ENCODE measurements at regions not wholly inside any gene's neighbourhood (a gene's known extent, or its start where the extent isn't known, plus 50 kb on each side); places are given as distances from the start of the nearest gene placed in this dataset.
"Not testable (repeated sequence)": the region's sequence is repeated elsewhere in the genome, so short reads cannot be mapped to it uniquely, and the experiment has no call there.

DNA sequence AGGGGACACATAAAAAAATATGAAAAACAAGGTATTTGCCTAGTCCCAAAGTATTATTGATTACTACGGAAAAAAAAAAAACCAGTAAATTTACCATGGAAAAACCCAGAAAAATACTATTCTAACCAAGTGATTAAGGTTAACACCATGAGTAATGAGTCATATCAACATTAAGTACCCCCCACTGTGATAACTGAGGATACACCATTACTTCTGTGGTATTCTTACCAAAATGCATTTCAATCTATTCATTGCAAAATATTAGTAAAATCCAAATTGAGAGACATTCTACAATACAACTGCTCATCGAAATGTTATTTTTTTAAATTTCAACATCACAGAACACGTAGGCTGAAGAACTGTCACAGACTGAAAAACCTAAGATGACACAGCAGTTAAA lies 669.8 kb downstream of the ZEB2 start:
- no peak for DNase-seq (ENCODE audit: low spot score)

DNA sequence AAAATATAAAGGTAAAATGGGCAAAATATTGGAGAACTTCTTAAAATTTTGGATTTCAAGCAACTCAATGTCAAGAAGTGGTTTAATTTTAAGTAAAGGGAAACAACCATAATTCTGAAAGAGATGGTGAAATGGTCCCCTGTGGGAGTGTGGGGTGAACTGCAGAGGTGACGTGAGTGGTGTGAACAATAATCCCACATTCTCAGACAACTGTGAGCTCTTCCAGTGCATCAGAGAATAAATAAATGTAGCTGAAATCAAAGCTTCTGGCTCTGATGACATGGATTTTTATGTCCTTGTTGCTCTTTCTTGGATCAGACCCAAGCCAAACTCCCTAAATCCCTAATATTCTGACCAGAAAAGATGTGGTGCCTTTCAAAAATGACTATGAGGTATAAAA lies 672.7 kb downstream of the ZEB2 start:
- DNase-seq (ENCODE audit: low spot score): no peak

DNA sequence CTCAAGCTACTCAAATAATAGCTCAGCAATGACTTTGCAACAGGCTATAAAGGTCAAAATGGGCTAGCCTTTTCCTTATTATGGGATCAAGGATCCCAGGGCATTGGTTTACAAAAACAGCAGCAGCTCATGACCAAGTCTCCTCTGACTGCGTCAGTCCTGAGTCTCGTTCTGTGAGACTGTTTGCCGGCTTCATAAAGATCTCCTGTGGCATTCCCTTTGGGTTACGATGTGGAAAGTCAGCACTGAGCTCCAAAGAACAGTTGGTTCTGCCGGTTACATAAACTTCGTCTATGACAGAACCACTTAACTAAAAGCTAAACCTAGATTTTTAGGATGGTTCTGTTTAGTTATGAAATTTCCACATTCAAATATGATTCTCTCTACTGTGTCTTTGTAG lies 674.9 kb downstream of the ZEB2 start:
- DNase-seq (ENCODE audit: low spot score): no peak

DNA sequence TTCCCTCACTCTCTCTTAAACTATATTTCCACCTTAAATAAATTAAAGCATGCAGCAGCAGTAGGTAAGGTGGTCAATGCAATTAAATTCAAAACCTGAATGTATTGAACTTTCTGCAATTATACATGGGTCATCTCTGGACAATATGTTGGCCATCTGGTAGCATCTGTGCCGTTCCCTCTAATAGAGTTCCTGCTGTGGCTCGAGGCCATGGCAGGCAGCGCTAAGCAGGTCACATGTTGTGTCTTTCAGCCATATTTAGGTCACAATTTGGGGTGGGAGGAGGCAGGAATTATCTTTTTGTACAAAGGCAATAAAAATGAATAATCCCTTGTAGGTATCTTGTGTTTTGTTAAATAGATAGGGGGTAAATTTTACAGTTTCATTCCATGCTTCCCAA lies 676.2 kb downstream of the ZEB2 start:
- no peak for DNase-seq (ENCODE audit: low spot score)

DNA sequence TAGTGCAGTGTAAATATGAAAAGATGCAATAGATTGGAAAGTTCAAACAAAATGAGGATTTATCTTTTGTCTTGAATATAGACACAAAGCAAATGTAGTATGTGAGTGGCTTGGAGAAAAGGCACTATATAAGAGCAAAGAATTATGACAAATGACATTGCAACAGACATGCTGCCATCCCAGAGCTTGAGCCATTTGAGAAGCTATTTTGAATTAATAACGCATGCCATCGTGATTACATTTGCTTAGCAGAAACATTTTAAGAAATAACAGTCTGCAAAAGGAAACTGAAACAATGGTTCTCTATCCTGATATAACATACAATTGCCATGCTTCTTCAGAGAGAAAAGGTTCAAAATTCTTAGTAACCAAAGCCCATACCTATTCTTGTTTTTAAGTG lies 677.1 kb downstream of the ZEB2 start:
- DNase-seq (ENCODE audit: low spot score): no peak

DNA sequence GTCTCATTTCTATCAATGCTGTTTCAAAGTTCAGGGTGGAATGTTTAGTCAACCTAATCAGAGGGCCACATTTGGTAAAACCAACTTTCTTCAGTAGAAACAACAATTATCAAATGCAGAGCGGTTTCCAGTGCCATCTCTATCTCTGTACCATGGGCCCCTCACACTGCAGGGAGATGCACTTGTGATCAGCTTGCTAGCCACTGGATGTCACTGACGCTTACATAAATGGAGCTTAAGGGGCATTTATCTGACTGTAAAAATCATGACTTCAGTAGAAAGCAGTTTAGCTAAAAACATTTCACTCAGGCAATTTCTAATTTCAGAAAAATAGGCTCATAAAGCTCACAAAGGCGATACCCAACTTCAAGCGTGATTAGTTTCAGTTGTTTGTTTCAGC lies 678.0 kb downstream of the ZEB2 start:
- peak; percentile 35 for DNase-seq (ENCODE audit: low spot score)

DNA sequence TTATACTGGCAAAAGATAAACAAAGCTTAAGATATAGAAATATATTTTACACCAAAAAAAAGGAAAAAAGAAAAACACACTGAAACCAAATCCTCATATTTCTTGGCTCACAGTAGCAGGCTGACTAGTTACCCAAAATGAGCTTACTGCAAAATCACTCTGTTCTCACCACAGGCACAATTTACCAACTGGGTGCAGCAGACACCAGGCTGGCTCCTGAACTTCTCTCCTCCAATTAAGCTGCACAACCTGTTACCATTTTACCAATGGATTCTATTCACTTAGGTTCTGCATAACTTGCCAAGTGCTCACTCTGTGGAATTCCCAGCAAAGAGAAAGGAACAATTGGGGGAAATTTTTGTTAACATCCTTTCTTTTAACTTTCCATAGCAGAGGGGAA lies 679.3 kb downstream of the ZEB2 start:
- no peak for DNase-seq (ENCODE audit: low spot score)

DNA sequence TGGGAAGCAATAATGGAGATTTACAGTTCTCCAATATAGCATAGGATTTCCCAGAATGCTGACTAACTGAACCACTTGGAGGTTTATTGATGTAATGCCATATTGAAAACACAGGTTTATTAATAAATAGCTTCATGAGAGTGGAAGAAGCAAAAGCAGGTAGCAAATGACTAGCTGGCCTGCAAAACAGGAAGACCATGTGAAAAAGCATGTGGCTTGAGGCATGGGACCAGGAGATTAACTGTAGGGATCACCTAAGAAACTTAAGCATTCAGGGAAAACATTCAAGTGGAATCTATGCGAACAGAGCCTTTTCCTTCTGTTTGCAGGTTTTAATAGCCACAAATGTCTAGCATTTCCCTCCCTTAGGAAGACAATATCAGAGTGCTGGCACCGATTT lies 679.7 kb downstream of the ZEB2 start:
- no peak for DNase-seq (ENCODE audit: low spot score)

DNA sequence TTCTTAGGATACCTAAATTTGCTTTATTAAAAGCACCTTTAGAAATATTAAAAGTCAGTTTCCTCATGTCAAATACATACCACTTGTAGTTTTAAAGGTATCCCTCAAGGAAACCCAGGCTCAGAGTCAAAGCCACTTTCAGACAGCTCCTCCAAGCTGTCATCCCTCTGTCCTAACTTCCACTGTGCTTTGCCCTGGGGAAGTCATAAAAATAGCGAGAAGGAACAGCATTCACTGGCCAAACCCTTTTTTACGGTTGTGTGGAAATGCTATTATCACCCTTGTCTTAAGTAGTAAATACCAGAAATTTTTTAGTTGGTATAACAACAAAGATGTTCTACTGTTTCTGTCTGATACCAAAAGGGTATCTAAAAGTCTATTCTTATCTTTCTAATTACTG lies 680.5 kb downstream of the ZEB2 start:
- DNase-seq (ENCODE audit: low spot score): no peak

DNA sequence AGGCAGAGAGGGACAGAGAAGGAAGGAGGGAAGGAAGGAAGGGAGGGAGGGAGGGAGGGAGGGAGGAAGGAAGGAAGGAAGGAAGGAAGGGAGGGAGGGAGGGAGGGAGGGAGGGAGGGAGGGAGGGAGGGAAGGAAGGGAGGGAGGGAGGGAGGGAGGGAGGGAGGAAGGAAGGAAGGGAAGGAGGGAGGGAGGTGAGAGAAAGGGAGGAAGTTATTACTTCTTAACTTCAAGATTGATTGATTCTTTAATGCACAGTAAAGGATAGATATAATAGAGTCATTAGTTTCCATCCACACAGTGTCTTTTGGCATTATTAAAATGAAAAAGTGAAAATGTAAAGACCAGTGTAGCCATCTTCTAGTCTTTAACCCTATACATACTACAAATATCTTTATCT lies 682.9 kb downstream of the ZEB2 start:
- DNase-seq (ENCODE audit: low spot score): not testable (repeated sequence)

DNA sequence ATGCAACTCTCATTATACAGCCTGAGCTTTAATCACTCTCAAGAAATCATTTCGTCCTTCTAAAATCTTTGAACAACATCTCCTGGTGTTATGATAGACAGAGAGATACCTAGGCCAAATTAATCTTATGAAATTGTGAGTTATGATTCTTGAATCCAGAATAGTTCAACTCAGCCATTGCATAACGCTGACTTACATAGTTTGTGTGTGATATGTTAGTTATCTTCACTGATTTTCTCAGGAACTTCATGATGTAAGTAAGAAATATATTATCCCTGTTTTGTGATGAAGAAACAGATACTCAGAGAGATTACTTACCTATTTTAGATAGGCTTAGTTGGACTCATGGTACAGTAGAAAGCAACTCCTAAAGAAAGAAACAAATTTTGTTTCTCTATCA lies 684.4 kb downstream of the ZEB2 start:
- DNase-seq (ENCODE audit: low spot score): no peak

DNA sequence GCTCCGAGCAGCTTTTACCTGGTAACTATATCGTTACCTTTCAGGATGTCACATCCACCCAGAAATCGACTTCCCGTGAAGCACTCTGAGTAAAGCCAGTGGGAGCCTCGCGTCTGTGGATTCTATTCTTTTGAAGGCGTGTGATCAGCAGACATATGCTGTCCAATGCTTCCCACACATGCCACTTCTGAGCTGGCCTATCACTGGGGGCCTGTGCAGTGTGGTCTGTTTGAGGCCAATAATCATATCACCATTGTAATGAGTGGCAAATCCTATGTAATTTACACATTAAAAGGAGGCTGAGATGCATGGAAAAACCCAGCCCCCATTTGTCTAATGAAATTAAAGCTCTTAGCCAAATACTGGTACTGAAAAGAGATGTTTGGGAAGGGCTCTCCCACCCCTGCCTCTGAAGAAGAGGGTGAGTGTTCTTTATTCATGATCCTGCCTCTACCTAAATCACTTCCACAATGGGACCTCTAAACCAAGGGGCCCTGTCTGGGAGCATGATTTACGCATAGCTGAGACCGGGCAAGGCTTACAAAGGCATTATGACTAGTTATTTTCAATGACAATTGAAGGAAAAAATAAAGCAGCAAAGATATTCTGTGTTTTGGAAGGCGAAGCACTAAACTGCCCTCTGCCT lies 686.8 kb downstream of the ZEB2 start:
- no peak for DNase-seq (ENCODE audit: low spot score)

DNA sequence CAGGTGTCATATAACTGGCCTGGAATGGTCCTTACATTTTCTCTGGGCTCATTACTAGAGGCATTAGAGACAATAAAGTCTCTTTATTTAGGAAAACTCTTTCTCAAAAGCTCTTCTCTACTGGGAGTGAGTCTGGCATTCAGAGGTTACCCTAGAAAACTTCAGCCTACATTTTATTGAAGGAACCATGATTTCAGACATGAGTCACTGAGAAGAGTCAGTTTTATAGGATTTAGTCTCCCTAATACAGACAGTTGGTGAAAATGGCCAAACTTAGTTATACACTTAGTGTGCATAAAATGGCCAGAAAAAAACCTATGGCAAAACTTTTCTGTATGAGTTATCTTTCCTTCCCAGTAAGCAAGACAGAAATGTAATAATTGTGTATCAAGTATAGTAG lies 689.4 kb downstream of the ZEB2 start:
- DNase-seq (ENCODE audit: low spot score): no peak

DNA sequence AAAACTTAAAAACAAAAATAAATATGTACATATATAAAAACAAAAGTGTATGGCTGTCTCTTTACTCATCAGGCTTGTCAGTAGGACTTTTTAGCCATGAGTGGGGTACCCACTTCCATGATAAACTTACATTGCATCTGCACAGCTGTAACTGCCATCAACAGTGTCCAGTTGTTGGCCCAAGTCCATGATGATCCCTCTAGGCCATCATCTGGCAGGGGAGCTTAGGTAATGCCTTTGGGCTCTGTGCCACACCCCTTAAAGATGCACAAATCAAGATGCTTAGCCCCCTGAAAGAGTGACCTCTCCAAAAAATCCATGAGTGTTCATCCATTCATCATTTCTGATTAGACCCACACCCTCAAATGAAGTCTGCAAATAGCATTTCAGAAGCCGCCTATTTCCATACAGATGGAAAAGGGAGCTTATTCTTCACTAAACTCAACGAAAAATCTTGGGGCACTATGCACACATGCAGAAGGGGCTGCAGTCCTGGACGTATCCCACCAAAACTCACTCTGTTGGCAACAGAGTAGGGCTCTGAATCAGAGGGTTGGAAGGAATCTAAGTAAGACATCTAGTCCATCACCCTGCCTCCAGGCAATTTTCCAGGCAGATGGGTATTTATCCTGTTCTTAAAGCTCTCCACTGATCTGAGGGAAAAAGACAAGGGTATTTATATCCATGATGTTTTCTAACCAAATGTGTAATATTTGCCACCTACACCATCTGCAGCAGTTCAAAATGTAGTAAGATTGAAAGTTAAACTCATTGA lies 691.0 kb downstream of the ZEB2 start:
- DNase-seq (ENCODE audit: low spot score): no peak

DNA sequence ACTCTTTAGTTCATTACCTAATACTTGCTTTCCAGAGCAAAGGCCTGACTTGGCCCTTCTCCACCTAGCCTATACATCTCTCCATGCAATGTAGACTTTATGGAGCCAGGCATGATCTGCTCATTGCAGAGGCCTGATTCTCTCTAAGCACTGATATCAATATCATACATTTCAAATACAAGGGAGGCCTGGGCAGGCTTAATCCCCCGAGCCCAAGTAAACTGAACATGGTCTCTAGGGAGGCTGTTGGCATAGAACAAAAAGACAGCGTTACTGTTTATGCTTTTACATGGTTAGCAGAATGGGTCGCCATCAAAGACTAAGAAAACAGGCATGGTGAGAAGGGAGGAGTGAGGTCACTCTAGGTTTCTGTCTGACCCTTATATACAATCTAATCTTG lies 695.1 kb downstream of the ZEB2 start:
- DNase-seq (ENCODE audit: low spot score): no peak

DNA sequence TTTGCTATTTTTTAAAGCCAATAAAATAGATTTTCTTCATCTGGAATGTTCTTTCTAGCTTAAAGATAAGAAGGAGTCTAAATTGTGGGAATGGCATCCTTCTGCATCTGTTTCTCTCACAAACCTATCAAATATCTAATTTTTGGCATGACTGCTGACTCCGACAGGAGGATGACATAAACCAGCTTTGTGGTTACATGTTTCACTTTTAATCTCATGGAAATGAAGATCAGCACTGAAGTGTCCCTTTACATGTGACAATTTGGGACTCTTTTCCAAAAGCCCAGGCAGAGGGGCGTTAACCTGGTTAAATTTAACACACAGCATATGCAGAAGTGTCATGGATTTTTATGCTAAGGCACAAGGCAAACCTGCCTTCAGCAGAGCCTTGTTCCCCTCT lies 694.7 kb downstream of the ARHGAP15 start:
- no peak for DNase-seq (ENCODE audit: low spot score)

DNA sequence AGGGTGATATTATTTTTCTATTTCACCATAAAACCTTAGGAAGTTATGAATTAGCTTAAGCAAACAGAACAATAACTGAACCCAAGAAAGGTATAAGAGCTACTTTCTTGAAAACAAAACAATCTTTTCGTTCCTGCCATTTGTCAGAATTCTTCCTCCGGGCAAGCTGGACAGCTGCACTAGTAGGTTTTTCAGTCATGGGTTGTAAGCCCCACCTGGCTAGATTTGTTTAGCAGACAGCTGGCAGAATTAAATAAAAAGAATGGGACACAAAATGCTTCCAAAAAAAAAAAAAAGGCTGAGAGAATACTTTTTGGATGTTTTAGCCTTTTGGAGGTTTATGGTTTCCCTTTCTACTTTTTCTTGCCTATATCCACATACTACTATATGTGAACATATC lies 694.1 kb downstream of the ARHGAP15 start:
- no peak for DNase-seq (ENCODE audit: low spot score)

DNA sequence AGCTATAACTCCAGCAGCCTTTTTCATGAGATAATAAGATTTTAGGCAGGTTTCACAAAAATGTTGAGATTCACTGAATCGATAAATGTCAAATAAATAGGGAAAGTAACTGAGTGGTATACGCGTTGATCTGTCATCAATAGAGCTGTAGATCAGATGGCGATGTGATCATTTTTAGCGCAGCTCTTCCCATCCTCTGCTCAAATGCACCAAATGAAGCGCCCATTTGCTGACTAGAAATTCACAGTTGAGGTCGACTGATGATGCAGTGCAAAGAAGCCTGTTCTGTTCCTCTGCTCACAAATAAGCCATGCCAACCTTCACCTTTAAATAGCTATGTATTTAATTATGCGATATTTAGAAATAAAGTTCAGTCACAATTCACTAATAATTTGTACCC lies 693.5 kb downstream of the ARHGAP15 start:
- no peak for DNase-seq (ENCODE audit: low spot score)

DNA sequence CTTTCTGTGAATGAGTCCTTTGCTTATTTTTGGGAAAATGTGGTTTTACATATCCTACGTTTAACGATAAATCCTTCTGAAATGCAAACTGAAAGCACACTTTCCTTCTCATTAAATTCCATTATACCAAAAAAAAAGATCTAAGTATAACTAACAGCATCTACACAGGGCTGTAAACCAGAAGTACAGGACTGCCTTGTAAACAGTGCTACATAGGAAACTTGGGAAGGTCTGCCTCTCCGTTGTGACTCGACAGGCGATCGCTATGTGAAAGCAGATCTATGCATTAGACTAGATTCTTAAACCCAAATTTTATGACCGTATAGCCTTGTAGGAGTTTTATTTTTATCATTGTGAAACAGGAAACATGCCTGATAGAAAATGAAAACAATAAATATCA lies 690.5 kb downstream of the ARHGAP15 start:
- DNase-seq (ENCODE audit: low spot score): no peak

DNA sequence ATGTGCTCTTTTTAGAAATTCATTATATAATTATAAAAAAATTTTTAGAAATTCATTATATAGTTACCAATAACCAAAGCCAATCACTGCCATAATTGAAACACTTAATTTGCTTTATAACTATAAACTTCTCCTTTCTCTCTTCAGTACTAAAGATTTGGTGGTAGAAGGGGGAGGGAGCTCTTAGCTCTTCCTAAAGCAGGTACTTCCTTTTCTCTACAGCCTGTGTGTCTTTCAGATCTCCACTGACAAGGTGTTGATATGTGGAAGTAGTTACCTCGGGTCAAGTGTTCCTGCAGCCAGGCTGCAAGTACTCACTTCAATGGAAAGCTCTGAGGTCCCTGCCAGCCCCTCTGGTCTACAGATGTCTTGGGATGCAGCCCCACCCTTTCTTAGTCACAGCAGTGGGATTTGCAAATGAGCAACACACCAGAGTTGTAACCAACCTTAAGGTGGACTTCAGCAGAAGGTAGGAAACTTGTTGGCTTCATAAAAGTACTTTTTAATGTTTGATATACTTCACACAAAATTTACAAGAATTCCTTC lies 690.0 kb downstream of the ARHGAP15 start:
- no peak for DNase-seq (ENCODE audit: low spot score)
